ENCODE measurements at regions not wholly inside any gene's neighbourhood (a gene's known extent, or its start where the extent isn't known, plus 50 kb on each side); places are given as distances from the start of the nearest gene placed in this dataset.

DNA sequence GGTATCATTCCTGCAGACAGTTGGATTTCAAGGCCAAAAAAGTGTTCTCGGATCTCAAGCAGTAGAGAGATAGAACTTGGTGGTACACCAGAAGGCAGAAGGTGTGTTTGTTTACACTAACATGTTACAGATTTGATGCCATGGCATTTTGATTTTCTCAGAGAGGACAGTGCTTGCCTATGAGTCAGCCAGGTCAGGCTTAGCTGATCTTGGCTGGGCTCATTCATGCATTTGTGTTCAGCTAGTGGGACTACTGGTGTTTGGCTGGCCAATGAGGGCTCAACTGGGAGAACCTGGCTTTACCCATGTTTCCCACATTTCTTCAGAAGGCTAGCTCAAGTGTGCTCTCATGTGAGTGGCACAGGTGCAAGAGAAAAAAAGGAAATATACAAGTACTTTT is 162.0 kb downstream of the C1D start:
- H3K27me3 ChIP-seq (ENCODE audit: control insufficient read depth, extremely low read depth, insufficient read depth, low read length): no peaks in the 10 kb centered on the region
- no peaks in the 10 kb centered on the region for H3K4me1 ChIP-seq (ENCODE audit: control insufficient read depth, extremely low read depth, insufficient read depth, low read length)
- H3K9me1 ChIP-seq (ENCODE audit: control insufficient read depth, extremely low read depth, insufficient read depth, low read length): no peaks in the 10 kb centered on the region
- no peaks in the 10 kb centered on the region for H3K9me3 ChIP-seq (ENCODE audit: control insufficient read depth, low read depth, low read length)
- TF ChIP-seq CTCF (optimal IDR thresholded peaks at IDR 0.05 in 1 of 3, IDR thresholded peaks at IDR 0.05 in 1 of 3, conservative IDR thresholded peaks at IDR 0.05 in 1 of 3; ENCODE audit: extremely low read depth in 1 of 3, insufficient read depth in 2 of 3, low read length in 3 of 3) (no peak), EZH2 (IDR thresholded peaks at IDR 0.05; ENCODE audit: low read length) (no peak)
- H3K36me3 ChIP-seq (ENCODE audit: control insufficient read depth in 2 of 2, extremely low read depth in 1 of 2, insufficient read depth in 2 of 2, low read length in 2 of 2): no peaks in the 10 kb centered on the region
- H3K4me2 ChIP-seq (ENCODE audit: control insufficient read depth, extremely low read depth, insufficient read depth, low read depth, low read length): no peak overlapping the region
- no peaks in the 10 kb centered on the region for H4K20me1 ChIP-seq (ENCODE audit: control insufficient read depth, extremely low read depth, insufficient read depth, low read length)
- no peak for FAIRE-seq
- no peak overlapping the region for H3K27ac ChIP-seq (ENCODE audit: control insufficient read depth, insufficient read depth, low read length)
- no peak overlapping the region for H2AFZ ChIP-seq (ENCODE audit: control insufficient read depth, low read length)
- dilution Hi-C loops (cut with MboI; ENCODE audit: extremely low pct_ligation_motif_present, low sequenced_read_pairs): no loop called here
- H3K4me3 ChIP-seq (ENCODE audit: control insufficient read depth in 2 of 3, extremely low read depth in 1 of 3, insufficient read depth in 2 of 3, low read depth in 1 of 3, low read length in 3 of 3): no peak overlapping the region
- no peaks in the 10 kb centered on the region for H3K79me2 ChIP-seq (ENCODE audit: control insufficient read depth, insufficient read depth, low read length)
- no peak overlapping the region for H3K9ac ChIP-seq (ENCODE audit: control insufficient read depth, extremely low read depth, insufficient read depth, low read length)
- DNase-seq (ENCODE audit: low read depth, low spot score): no peak

GRCh38 chr2:67904566-67904965 is 158.2 kb downstream of the C1D start:
- H3K27me3 ChIP-seq (ENCODE audit: control insufficient read depth, extremely low read depth, insufficient read depth, low read length): no peaks in the 10 kb centered on the region
- dilution Hi-C loops (cut with MboI; ENCODE audit: extremely low pct_ligation_motif_present, low sequenced_read_pairs): no loop called here
- FAIRE-seq: no peak

More at GRCh38 chr2:67904566-67904965, 158.2 kb downstream of the C1D start:
- H3K4me2 ChIP-seq (ENCODE audit: control insufficient read depth, extremely low read depth, insufficient read depth, low read depth, low read length): no peak overlapping the region
- no peak overlapping the region for H3K9ac ChIP-seq (ENCODE audit: control insufficient read depth, extremely low read depth, insufficient read depth, low read length)
- no peak overlapping the region for H3K4me3 ChIP-seq (ENCODE audit: control insufficient read depth in 2 of 3, extremely low read depth in 1 of 3, insufficient read depth in 2 of 3, low read depth in 1 of 3, low read length in 3 of 3)
- H3K27ac ChIP-seq (ENCODE audit: control insufficient read depth, insufficient read depth, low read length): no peak overlapping the region
- H4K20me1 ChIP-seq (ENCODE audit: control insufficient read depth, extremely low read depth, insufficient read depth, low read length): no peaks in the 10 kb centered on the region
- DNase-seq (ENCODE audit: low read depth, low spot score): no peak
- H3K36me3 ChIP-seq (ENCODE audit: control insufficient read depth in 2 of 2, extremely low read depth in 1 of 2, insufficient read depth in 2 of 2, low read length in 2 of 2): no peaks in the 10 kb centered on the region
- H3K4me1 ChIP-seq (ENCODE audit: control insufficient read depth, extremely low read depth, insufficient read depth, low read length): no peaks in the 10 kb centered on the region
- H3K9me3 ChIP-seq (ENCODE audit: control insufficient read depth, low read depth, low read length): no peaks in the 10 kb centered on the region
- TF ChIP-seq EZH2 (IDR thresholded peaks at IDR 0.05; ENCODE audit: low read length): no peak
- no peak for TF ChIP-seq CTCF (optimal IDR thresholded peaks at IDR 0.05 in 1 of 3, IDR thresholded peaks at IDR 0.05 in 1 of 3, conservative IDR thresholded peaks at IDR 0.05 in 1 of 3; ENCODE audit: extremely low read depth in 1 of 3, insufficient read depth in 2 of 3, low read length in 3 of 3)
- no peaks in the 10 kb centered on the region for H3K79me2 ChIP-seq (ENCODE audit: control insufficient read depth, insufficient read depth, low read length)
- H2AFZ ChIP-seq (ENCODE audit: control insufficient read depth, low read length): no peak overlapping the region
- H3K9me1 ChIP-seq (ENCODE audit: control insufficient read depth, extremely low read depth, insufficient read depth, low read length): no peaks in the 10 kb centered on the region
